GOT3 (cell line): ENCODE measurements at regions not wholly inside any gene's neighbourhood (a gene's known extent, or its start where the extent isn't known, plus 50 kb on each side); places are given as distances from the start of the nearest gene placed in this dataset.

ENCODE experiments used
- DNase-seq: peaks from one replicate; lab custom pipeline; 2025; ENCODE audit warnings: mixed read lengths; lab: John Stamatoyannopoulos, UW

DNA sequence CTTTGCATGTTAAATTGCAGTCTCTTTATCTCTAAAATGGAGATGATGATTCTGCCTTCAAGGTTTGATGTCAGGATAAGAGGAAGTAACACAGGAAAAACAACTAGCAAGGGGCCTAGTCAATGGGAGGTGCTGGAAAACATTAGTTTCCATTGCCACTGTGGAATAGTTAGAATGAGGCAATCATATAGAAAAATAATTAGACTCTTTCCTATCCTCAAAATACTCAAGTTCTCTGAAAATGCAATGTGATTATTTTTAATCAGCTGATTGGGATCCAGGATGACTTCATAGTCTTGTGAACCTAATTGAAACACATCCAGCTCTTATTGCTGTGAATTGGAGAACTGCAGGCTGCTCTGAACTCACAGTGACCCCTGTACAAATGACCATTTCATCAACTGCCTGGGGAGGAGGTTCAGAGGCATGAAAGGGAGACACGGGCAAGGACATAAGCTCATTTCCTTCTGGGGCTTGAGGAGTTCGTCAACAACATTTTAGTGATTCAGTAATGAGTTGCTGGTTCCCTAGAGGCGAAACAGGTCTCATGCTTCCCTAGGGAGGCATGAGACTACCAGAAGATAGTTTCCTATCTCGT lies 422.5 kb downstream of the LPIN1 start:
- no peak for DNase-seq

DNA sequence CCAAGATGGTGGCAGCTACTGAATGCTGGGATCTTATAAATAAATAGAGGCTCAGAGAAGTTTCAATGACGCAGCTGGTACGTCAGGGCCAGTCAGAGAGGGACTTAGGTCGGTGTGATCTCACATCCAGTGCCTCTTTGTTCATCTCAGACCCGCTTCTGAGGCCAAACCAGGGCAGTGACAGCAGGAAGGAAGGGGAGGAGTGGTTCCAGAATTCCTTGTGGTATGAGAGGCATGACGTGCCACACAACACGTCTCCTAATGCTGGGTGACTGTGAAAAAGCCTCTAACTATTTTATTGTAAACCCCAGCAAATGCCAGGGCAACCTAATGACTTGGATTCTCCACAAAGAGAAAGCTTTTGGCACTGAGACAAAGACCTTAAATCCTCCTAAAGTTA lies 423.3 kb downstream of the LPIN1 start:
- peak; percentile 21 for DNase-seq

DNA sequence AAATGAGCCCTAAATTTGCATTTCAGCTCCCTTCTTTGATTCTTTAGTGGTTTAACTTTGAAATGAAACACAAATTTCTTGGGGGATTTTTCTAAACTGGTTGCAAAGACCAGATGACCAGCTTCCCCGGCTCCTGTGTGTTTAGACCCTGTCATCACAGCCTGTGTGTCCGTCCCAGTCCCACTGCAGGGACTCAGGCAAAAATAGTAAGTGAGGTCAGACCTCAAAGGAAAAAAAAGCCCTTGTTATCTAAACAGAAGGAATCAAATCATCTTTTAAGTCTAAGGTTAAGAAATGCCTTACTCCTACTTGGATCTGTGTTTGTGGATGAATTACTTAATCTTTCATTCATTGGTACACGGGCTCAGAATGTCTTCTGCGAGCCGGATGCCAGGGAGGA lies 423.7 kb downstream of the LPIN1 start:
- DNase-seq = no peak

DNA sequence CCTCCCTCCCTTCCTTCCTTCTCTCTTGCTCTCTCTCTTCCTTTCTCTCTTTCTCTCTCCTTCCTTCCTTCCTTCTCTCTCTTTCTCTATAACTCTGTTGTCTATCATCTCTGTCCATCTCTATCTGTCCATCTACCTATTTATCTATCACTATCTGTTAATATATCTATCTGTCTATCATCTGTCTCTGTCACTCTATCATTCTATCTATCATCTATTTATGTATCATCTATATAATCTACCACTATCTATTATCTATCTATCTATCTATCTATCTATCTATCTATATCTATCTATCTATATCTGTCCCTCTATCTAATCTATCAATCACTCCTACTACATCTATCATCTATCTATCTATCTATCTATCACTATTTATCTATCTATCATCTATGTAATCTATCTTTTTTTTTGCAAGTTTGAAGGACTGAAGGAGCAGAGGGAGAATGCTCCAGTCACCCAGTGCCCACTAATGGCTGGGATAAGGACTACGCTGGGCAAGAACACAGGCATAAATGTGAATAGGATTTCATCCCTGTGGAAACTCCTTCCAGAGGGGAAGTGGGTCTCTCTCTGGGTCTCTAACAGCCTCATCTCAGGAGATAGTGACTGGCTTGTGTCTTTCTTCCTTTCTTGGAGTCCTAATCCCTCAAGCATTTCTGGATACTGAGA lies 427.0 kb downstream of the LPIN1 start:
- no peak for DNase-seq

DNA sequence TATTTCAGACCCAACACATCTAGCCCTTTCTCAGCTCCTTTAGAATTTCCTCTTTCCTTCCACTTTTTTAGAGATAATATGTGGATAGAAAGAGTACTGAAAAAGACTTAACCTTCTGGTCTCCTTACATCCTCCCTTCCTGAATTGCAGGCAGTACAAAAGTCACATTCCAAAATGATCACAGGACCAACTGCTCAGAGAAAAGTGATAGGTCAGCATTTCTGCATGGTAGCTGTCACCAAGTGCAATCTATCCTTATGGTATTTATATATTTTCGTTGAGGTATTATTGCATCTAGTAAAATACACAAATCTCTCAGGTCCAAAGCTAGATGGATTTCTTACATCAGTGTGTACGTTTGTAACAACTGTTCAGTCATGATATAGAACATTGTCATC lies 427.5 kb downstream of the LPIN1 start:
- DNase-seq = no peak

DNA sequence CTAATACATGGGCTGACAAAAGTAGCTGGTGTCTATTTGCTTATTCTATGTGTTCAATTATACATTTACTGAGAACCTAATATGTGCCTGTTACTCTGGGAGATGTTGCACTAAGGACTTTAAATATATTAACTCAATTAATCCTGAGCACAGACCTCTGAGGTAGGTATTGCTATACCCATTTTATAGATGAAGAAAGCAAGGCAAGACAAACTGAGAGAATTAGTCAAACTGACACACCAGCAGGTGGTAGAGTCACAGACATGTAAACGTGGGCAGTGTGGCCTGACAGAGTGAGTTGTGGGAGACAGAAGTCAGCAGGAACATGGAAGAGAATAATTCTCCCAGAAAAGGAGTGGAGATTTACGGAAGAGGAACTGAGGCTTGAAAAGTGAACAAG lies 428.9 kb downstream of the LPIN1 start:
- DNase-seq = no peak

DNA sequence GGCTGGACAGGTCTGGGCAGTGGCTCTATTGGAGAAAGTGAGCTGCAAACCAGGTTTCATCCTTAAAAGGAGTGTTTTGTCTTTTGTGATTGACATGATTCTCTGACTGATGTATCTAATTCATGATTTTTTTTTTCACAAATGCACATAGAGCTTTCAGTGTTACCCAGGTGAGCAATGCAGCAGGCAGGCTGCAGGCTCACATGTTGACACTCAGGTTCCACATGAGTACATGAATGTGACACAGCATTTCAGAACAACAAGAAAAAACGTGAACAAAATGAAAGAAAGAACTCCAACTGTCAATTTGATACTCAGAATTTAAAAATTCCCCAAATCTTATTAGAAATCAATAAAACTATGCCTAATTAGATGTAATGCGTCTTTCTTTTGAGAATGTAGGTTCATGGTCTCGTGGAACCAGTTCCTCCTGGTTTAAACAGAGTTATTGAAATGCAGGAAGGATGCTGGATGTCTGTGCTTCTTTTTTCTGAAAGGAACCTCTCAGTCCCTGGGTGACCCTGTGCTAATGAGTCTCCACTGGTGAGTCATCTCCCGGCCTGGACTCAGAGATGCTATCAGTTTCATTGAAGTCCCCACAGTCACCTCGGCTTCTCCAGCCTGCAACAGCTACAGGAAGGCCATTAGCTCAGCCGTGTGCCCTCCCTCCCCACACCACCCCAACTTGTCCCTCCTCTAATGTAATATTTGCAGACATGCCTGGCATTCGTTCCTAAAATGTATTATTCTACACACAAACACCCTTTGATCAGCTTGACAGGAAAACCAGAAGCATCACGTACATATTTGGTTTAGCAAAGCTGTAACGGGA lies 430.4 kb downstream of the LPIN1 start:
- DNase-seq = no peak

DNA sequence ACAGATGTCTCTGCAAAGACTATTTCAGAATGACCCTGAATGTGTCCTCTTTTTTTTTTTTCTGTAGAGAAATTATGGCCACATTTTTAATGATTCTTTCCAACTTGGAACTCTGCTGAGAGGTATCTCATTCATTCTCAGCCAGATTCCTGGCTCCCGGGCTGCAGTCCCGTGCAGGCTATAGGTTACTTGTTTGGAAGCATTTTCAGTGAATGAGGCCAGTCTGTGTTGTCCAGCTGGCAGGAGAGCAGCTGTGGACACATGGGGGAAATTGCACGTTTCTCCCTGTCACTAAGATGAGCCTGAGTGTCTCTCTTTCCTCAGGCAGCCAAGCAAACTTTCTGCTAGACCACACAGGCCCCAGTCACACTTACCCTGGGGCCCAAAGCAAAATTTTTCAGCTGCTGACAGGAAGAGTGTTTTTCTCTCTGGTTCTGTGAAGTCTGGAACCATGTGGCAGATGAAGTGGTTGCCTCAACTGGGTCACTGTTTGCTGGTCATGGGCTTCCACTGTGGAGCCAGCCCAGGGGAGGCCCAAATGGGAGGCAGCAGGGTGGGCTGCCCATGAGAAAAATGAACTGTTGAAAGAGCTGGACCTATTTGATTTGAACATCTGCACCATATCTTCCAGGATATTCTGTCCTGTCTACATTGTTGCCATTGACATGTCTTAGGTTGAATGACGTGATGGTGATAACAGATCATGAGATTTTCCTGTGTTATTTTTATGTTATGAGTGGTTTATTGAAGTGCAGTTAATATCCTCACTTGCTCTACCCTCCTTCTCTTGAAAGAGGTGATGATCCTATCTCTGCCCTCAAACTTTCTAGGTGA lies 431.2 kb downstream of the LPIN1 start:
- DNase-seq = no peak

DNA sequence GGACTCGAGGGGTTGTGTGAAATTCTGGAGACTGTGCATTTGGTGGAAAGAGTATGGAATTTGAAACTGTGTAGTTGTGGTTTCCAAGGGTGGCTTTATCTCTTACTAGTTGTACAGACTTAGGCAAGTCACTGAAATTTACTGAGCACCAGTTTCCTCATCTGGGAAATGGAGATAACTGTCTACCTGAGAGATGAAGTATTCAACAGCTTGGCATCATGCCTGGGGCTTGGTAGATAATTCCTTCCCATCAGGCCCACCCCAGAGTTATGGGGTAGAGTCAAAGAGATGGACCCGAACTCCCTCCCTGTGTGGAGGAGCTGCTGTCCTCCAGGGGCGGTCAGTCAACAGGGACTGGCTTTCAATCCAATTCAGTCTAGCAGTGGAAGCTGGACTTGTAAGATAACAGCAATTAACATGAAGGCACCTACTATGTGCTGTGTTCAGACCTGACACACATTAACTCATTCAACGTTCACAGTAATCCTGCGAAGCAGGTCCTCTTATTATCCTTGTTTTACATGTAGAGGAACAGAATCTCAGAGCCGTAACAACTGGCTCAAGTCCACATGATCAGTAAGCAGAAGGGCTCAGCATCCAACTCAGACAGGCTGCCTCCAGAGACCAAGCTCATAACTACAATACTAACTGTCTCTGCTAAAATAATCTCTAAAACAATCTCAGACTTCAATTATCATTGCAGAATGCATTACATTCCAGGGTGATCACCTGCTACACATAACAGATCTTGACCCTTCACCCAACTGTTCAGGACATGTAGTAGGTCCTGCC lies 432.1 kb downstream of the LPIN1 start:
- no peak for DNase-seq

DNA sequence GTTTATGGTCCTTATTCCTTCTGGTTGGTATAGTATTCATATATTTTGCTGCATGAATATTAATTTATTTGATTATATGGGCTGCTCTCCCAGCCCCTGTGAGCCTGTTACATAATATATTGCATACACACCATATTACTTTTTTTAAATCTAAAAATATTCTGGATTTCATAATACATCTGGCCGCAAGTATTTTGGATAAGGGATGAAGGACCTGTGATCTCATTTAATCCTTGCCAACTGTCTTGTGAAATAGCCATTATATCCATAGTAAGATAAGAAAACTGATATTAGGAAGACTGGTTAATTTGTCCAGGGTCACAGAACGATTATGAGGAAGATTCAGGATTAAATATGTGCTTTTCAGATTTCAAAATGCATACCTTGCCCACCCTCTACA lies 433.6 kb downstream of the LPIN1 start:
- DNase-seq = no peak

DNA sequence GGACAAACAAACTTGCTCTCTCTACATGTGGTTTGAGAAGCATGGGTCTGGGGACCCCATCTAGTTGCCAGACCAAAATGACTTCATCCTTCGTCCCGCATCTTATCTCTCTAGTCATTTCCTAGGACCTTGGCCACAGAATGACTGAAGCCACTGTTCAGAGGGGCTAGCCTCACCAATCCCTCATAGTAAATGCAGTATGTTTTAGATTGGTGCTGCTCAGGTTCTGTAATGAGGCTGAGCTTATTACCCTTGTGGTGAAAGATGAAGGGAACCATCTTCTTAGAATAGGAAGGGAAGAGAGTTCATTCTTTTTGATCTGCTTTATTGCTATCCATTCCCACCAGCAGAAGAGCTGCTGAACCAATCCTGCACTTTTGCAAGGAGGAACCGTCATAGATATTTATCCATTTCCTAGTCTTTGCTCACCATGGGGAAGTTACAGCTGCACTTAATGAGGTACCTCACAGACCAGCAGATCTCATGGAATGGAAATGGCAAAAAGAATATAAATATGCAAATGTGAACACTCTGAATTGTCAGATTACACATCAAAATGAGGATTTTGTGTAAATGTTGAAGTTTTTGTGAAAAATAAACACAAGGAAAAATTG lies 436.7 kb downstream of the LPIN1 start:
- no peak for DNase-seq

DNA sequence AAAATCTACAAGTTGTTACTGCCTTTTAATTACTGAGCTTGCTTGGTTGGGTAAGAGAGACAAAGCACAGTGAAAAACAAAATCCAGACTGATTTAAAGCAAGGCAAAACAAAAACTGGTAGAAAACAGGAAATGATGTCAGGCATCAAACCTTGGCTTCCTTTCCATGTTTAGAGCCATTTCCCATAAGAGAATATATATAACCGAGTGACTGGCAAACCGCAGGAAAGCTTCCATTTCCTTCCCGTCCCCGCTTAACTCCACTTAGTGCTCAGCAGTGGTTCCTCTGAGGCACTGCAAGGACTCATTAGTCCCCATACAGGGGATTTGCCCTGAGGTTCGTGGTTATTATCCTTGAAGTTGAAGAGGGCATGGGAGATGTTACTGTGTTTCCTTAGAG lies 446.3 kb downstream of the LPIN1 start:
- no peak for DNase-seq

DNA sequence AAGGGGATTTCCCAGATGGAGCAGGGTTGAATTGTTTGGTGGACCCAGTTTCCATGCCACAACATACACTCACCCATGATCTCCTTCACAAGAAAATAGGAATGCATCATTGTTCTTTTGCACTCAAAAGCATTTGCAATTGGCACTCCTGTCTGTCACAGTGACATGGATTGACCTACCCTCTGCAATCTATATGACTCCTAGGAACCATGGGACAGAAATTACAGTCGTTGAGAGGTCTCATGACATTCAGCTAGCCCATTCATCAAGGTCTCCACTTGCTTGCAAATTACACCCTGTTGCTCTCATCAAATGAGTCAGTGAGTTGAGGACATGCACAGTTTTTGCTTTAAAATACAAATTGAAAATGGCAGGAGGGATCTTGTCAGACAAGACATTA lies 448.5 kb downstream of the LPIN1 start:
- DNase-seq = no peak

DNA sequence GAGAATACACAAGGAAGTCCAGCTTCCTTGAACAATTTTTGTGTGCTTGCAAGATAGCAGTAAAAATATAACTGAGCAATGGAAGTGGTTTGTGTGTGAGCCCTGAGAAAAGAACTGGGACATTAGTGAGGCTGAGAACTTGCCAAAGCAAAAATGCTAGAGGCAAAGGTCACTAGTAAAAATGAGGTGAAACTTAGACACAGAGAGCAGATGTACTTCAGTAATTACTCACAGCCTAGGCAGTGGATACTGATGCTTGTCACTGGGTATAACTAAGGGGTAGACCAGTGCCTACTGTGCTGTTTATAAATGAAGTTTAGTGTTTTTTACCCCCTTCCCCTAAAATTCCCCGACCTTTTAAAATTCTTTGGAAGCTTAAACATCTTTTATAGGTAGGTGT lies 450.1 kb downstream of the LPIN1 start:
- no peak for DNase-seq

DNA sequence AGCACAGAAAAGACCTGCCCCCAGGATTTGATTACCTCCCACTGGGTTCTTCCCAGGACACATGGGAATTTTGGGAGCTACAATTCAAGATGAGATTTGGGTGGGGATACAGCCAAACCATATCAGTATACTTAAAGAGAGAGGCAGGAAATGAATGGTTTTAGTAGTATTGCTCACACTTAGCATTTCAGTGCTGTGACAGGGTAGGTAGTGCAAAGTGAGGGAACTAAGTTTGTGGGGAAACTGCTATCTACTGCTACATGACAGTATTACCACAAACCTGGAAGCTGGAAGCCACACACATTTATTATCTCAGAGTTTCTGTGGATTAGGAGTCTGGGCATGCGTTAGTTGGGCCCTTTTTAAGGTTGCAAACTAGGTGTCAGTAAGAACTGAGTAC lies 450.7 kb downstream of the LPIN1 start:
- DNase-seq = no peak

DNA sequence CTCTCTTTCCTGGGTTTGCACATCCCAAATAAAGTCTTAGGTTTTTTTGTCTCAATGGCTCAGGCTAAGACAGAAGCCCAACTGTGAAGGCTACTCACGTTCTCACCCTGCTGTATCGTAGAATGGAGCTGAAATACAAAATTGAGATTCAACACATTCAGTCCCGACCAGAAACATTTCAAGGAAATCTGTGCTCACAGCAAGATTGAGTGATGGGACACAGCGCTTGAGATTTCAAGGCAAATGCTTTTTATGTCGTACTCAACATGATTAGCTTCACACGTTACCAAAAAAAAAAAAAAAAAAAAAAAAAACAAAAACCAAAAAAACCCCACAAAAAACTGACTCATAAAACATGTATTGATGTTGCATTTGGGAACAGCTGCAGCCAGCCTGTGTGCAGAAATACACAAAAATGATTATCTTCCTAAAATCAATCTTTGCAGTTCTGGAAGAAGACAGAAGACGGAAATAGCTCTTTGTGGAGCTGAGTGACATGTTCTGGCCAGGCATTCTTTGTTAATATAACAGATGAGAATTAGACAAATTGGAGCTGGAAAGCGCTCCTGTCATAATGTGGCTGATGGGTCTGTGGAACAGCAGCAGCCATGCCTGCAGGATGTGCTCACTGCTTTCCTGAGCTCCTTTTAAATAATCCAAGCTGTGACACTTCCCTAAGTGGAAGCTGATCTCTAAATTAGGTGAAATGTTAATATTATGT lies 453.2 kb downstream of the LPIN1 start:
- DNase-seq = no peak

DNA sequence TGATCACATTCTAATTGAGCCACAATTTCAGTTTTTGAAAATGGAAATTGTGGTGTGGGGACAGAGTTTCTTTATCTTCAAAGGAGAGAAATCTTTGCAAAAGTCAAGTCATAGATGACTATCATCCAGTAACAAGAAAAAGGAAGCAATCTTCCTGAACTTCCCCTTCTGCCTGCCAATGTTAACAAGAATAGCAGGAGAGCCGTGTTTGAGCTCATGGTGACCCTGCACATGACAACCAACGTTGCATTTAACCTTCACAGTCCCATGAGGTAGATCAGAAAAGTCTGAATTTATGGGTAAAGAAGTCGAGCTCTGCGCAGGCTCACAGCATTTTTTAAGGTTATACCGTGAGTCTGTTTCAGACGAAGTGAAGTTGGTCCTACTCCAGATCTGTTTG lies 454.9 kb downstream of the LPIN1 start:
- no peak for DNase-seq

DNA sequence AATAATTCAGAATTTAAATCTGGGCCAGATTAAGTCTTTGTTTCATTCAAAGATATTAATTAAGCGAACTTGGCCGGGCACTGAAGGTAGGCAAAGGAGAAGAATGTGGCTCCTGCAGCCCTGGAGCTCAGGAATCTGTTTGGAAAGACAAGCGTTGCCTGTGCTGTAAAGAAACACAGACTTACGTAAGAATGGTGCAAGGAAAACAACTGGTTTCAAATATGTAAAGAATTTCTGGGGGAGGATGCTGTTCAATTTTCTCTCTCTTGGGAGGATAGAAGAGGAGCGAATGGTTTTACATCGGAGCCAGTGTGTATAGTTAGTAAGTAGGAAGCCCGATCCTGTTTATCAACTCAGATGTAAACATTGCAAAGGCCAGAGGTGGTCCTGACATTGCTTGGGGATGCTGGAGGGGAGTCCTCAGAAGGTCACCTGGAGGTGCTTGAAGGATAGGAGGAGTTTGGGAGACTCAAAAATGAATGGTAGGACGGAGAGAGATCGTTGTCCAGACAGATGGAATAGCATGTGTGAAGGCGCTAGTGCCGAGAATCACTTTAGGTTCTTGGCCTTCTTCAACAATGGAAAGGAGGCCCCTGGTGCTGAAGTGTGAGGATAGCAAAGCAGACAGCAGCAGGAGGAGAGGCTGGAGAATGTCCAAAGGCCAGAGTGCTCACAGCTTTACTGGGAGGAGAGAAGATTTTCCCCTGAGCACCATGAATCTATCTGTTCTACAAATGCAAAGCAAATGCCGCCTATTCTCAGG lies 456.1 kb downstream of the LPIN1 start:
- DNase-seq = no peak

DNA sequence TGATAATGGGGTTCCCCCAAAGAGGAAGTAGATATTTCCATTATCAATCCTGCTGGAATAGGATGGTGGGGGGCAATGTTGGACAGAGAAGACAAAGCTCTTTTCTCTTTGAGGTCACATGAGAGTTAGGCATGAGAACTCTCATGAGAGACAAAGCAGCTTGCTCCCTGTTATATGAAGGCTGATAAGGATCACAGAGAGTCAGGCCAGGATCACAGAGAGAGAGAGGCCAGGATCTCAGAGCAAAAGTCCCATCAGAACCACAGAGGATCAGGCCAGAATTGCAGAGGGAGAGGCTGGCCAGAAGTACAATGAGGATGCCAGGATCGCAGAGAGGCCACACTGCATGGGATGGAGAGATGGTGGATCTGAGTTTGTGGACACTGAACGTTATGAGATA lies 457.1 kb downstream of the LPIN1 start:
- no peak for DNase-seq

DNA sequence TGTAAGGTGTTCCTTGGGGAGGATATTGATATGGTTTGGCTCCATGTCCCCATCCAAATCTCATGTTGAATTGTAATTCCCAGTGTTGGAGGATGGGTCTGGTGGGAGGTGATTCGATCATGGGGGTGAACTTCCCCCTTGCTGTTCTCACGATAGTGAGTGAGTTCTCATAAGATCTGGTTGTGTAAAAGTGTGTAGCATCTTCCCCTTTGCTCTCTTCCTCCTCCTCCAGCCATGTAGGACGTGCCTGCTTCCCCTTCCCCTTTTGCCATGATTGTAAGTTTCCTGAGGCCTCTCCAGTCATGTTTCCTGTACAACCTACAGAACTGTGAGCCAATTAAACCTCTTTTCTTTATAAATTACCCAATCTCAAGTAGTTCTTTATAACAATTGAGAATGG lies 458.7 kb downstream of the LPIN1 start:
- DNase-seq = no peak
